Stimulated activated CD8-positive, alpha-beta memory T cell treated with anti-CD3 and anti-CD28 coated beads, Interleukin-12 subunit alpha, Interleukin-12 subunit beta, amount 100 ng/mL, for 1 hour (primary cell): ENCODE measurements at regions not wholly inside any gene's neighbourhood (a gene's known extent, or its start where the extent isn't known, plus 50 kb on each side); places are given as distances from the start of the nearest gene placed in this dataset.

Experiments used
- DNase-seq: peaks from one replicate; pipeline ENCODE4 v3.0.0-alpha.2; 2020; ENCODE audit warnings: low read depth

- DNase-seq = no peak
These were observed 50.3 kb downstream of the UTRN start for GRCh38 chr6:144335311-144335861.

- no peak for DNase-seq
These were observed 50.8 kb downstream of the UTRN start for GRCh38 chr6:144335914-144336313.

GRCh38 chr6:144336900-144337299 lies 51.8 kb downstream of the UTRN start:
- DNase-seq = no peak

DNA sequence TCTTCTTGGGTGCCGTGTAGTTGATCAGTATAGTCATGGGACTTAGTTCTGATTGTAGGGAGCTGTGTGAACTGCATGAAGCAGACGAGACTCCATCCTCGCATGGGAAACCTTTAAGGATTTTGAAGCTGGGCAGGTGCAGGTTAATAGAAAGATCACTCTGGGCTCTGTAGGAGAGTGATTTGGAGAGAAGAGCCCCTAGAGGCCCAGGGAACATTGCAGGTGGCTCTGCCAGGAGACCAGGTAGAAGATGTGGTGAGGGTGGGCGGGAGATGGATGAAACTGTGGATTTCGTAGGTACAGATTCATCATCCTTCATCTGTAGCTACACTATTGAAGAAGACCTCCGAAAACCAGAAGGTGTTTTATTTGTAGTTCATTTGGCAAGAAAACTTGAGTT lies 53.3 kb downstream of the UTRN start:
- no peak for DNase-seq

GRCh38 chr6:144338951-144339700 lies 54.0 kb downstream of the UTRN start:
- DNase-seq = no peak

GRCh38 chr6:144339859-144340452 lies 54.8 kb downstream of the UTRN start:
- DNase-seq = no peak

GRCh38 chr6:144340541-144341371 lies 55.6 kb downstream of the UTRN start:
- DNase-seq = no peak

DNA sequence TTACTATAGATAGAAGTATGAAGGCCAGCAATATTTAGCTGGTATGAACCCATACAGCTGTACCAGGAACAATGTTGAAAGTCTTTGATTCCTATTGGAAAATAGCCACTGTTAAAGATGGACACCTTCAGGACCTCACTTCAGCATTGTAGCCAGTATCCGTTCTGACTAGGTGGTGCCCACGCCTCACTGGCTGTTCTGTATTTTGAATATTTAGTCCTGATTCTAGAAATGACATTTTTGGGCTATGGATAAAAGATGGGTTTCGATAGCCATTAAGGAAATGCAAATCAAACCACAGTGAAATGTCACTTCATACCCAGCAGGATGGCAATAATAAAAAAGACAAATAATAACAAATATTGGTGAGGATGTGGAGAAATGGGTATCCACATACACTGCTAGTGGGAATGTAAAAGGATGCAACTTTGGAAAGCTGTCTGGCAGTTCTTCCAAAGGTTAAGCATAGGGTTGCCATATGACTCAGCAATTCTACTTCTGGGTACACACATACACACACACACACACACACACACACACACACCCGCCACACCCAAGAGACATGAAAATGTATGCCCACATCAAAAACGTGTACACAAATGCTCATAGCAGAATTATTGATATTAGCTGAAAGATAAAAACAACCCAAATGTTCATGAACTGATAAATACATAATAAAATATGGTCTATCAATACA lies 56.8 kb downstream of the UTRN start:
- DNase-seq = no peak

- no peak for DNase-seq
These were observed 58.7 kb downstream of the UTRN start for GRCh38 chr6:144343701-144344428.

GRCh38 chr6:144344646-144345045 lies 59.5 kb downstream of the UTRN start:
- DNase-seq = no peak

- no peak for DNase-seq
These were observed 60.3 kb downstream of the UTRN start for GRCh38 chr6:144345451-144345850.

DNA sequence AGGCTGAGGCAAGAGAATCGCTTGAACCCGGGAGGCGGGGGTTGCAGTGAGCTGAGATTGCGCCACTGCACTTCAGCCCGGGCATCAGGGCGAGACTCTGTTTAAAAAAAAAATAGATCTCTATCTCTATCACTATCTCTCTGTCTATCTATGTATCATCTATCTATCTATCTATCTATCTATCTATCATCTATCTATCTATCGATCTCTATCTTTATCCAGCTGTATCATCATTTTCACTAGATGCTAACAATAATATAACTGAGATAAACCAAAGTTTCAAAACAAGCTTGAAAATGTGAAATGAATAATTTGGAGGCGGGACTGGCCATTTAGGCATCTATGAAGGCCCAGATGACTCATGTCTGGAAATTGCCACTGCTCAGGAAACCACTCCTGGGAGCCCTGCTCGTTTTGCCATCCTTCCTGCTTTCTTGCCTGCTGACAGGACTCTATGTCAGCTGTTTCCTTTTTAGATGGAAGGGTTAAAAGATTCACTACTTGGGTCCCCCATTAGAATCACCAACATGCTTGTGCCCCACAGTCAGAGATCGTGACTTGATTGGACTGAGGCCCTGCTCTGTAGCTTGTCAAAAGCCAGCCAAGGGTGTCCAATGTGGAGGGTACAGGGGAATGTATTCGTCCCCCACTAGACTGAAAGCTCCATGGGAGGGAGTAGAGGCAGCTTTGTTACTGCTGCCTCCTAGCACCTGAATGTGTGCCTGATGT lies 61.7 kb downstream of the UTRN start:
- DNase-seq = no peak

GRCh38 chr6:144347448-144347759 lies 62.3 kb downstream of the UTRN start:
- no peak for DNase-seq

- DNase-seq = no peak
These were observed 62.8 kb downstream of the UTRN start for GRCh38 chr6:144347933-144348332.

GRCh38 chr6:144349690-144350527 lies 64.8 kb downstream of the UTRN start:
- DNase-seq = no peak

GRCh38 chr6:144350528-144350880 lies 65.4 kb downstream of the UTRN start:
- DNase-seq = no peak

- no peak for DNase-seq
These were observed 66.4 kb downstream of the UTRN start for GRCh38 chr6:144351379-144352127.

DNA sequence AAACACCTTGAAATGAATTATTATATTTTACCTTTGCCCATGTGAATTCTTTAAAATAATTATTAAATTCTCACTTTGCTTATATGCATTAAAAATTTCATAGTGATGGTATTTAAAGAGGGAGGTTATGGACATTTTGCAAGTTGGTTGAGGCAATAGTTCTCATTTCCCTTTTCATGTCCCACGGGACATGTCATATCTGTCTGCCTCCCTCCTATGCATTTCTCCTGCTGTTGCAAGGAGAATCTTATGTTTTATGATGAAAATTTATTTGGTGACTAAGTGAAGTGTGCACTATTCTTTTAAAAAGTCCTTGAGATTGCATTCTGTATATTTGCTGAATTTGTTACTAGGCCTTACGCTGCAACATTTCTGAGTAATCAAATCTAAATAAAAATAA lies 67.2 kb downstream of the UTRN start:
- DNase-seq = no peak

DNA sequence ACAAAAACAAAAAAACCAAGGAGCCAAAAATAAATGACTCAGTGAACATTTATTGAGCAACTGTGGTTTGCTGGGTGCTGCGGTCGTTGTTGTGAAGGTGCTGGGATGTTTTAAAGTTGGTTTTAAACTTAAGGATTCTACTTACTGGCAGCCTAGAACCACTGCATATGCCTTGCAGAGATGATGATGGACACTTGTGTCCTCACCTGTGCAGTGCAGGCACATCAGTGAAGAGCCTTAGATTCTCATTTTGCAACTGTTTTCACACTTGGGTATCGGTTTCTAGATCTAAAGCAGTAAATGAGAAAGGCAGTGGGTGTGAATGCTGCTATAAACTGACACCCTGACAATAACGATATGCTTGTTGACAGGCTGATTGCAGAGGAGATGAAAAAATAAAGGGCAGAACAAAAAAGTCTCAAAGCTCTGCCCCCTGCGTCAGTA lies 68.8 kb downstream of the UTRN start:
- no peak for DNase-seq
